SK-N-MC (cell line): ENCODE measurements at regions not wholly inside any gene's neighbourhood (a gene's known extent, or its start where the extent isn't known, plus 50 kb on each side); places are given as distances from the start of the nearest gene placed in this dataset.

ENCODE experiments used
- EZH2 ChIP-seq: fragments of 200-600 bp; sonication (generic); IDR thresholded peaks from one replicate; pipeline ENCODE4 v1.6.1; 2017; ENCODE audit warnings: antibody characterized with exemption
- FOXP2 ChIP-seq: optimal IDR thresholded peaks from 2 replicates; pipeline ENCODE3; 2011; ENCODE audit warnings: mild to moderate bottlenecking, moderate library complexity; ENCODE audit not compliant: insufficient read depth; ENCODE audit errors: extremely low read length, control extremely low read depth
- POLR2AphosphoS5 ChIP-seq: IDR thresholded peaks from 2 replicates; pipeline ENCODE4 v1.6.1; 2012; ENCODE audit warnings: mild to moderate bottlenecking, low read depth, low read length, borderline replicate concordance

DNA sequence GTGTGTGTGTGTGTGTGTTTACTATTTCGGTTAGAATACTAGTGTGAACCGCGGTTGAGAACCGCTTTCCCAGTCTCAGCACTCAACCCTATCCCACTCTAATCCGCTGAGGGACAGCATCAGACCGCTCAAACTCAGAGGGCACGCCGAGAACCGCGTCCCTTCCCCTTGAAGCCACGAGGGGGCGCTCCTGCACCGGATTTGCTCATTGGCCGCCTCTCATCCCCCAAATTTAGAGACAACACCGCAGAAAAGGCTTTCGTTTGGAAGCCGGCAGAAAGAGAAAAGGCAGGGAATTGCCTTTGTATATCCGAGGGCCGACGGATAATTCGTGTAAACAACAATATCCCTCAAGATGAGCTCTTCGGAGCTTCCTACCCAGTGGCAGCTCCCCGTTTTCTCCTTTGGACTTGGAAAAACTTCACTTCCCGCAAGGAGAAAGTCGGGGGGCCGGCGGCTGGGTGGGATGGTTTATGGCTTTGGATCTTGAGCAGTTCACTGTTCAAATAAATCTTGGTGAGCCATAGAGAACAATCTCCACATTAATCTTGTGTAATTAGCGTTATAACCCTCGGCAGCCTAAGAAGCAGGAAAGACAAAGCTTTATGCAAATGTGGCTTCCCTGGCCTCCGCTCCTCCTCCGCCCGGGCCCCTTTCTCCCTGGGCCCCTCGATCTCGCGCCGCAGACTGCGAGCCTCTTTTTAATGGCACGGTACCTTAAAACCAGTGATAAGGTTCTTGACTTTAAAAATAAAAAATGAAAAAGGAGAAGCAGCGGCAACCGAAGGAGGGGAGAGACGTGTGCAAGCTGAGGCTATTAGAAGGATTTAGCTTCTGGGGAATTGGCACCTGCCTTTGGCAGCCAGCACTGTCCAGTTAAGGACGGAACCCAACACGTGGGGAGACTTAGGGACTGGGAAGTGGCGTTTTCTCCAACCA, 296.8 kb downstream of the PARP8 start:
- TF ChIP-seq POLR2AphosphoS5: no peak
- no peak for TF ChIP-seq FOXP2
- TF ChIP-seq EZH2: no peak
